Small intestine (tissue), 7 donors: ENCODE measurements at regions not wholly inside any gene's neighbourhood (a gene's known extent, or its start where the extent isn't known, plus 50 kb on each side); places are given as distances from the start of the nearest gene placed in this dataset.

Experiments used
- DNase-seq, 2 donors: peaks; one replicate each; pipeline versions ENCODE4 v3.0.0 to v3.0.0-alpha.2; 2013
- FAIRE-seq: peaks from 2 replicates; lab custom pipeline; 2012; peaks lifted over from hg19 to GRCh38; lab: Jason Lieb, UNC
- H3K27ac ChIP-seq, 3 donors: one replicate each; pipeline ENCODE4 v1.5.1; 2013; ENCODE audit warnings: low read length in 2 of 3, mild to moderate bottlenecking in 2 of 3, control low read depth in 1 of 3, inconsistent platforms in 1 of 3, low read depth in 1 of 3, moderate library complexity in 1 of 3
- H3K27me3 ChIP-seq, 3 donors: one replicate each; pipeline ENCODE4 v1.6.1; 2013; ENCODE audit warnings: low read length in 3 of 3, inconsistent platforms in 1 of 3; ENCODE audit not compliant: control insufficient read depth in 3 of 3, insufficient read depth in 3 of 3
- H3K36me3 ChIP-seq, 3 donors: one replicate each; pipeline ENCODE4 v1.6.1; 2013; ENCODE audit warnings: low read length in 3 of 3, inconsistent platforms in 1 of 3, low read depth in 1 of 3, mild to moderate bottlenecking in 1 of 3, moderate library complexity in 1 of 3; ENCODE audit not compliant: control insufficient read depth in 3 of 3, insufficient read depth in 2 of 3
- H3K4me1 ChIP-seq, 3 donors: one replicate each; pipeline ENCODE4 v1.6.1; 2013; ENCODE audit warnings: low read length in 2 of 3, inconsistent platforms in 1 of 3, low read depth in 1 of 3, mild to moderate bottlenecking in 1 of 3, moderate library complexity in 1 of 3; ENCODE audit not compliant: control insufficient read depth in 3 of 3, insufficient read depth in 2 of 3
- H3K4me3 ChIP-seq, 3 donors: one replicate each; pipeline ENCODE4 v1.5.1; 2013; ENCODE audit warnings: low read length in 3 of 3, control low read depth in 1 of 3, inconsistent platforms in 1 of 3, low read depth in 1 of 3, mild to moderate bottlenecking in 1 of 3, moderate library complexity in 1 of 3
- H3K9me3 ChIP-seq, 2 donors: one replicate each; pipeline ENCODE4 v1.6.1; 2013; ENCODE audit warnings: low read depth in 1 of 2, low read length in 1 of 2; ENCODE audit not compliant: control insufficient read depth in 2 of 2, insufficient read depth in 1 of 2
- WGBS, 3 donors: extraction: QIAGEN DNeasy Blood & Tissue Kit; methylation state at CpG; one replicate each; pipeline ENCODE4 v1.1.7; 2013; 5-methylcytosine and 5-hydroxymethylcytosine counted together
- donor health status: healthy with polysubstance abuse.
- donor health status: control.
- donor health status: control.
- donor health status: Bipolar disorder and iron deficiency.
- donor health status: healthy.

- H3K27me3 ChIP-seq, result no peaks in the 10 kb centered on the region
- H3K9me3 ChIP-seq, result no peaks in the 10 kb centered on the region
- no peak overlapping the region for H3K27ac ChIP-seq
- no peaks in the 10 kb centered on the region for H3K36me3 ChIP-seq
- H3K4me1 ChIP-seq, result no peaks in the 10 kb centered on the region
- DNase-seq (no peak), FAIRE-seq (no peak)
- WGBS, 3 donors, result 55 to 64% (median 58%) methylated on average over 4 of the region's 4 CpGs
- no peak overlapping the region for H3K4me3 ChIP-seq
These were observed 459.9 kb upstream of the CELF4 start for GRCh38 chr18:38025433-38026038.

DNA sequence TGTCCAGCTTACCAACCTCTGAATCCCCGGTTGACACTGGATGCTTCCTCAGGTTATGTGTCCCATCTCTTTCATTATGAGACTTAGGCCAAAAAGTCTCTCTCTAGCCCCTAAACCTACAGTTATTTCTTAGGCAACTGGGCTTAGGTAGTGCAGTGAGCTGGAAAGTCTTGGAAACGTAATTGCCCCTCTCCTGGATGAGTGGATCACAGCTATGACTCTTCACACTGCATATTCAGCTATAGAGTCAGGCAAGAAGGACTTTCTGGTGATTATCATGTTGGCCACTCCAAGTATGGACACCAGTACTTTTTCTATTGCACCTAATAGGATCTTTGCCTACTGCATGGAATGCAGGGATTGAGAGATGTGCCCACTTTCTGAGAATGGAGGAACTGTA is 458.3 kb upstream of the CELF4 start:
- no peaks in the 10 kb centered on the region for H3K4me1 ChIP-seq
- DNase-seq, result no peak
- no peak for FAIRE-seq
- 50 to 77% (median 54%) methylated on average over 2 of the region's 2 CpGs for WGBS, 3 donors
- H3K4me3 ChIP-seq, result no peak overlapping the region
- no peaks in the 10 kb centered on the region for H3K27me3 ChIP-seq
- H3K9me3 ChIP-seq, result no peaks in the 10 kb centered on the region
- no peaks in the 10 kb centered on the region for H3K36me3 ChIP-seq
- H3K27ac ChIP-seq, result no peak overlapping the region

DNA sequence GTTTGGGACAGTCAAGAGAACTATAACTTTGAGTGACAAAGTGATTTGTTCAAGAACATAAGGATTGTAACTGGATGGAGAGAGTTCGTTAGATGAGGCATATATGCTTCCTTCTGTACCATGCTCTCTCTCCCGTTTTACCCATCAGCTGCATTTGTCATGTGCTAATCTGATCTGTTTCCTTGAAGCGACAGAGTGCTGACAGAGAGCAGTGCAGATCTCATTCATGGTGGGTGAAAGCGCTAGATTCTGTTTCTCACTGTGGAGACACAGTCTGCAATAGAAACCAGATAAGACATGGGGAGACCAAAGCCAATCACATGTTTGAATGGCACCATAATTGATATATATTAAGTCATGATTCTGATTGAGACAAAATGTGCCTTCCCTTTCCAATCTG is 456.6 kb upstream of the CELF4 start:
- no peak for FAIRE-seq
- no peaks in the 10 kb centered on the region for H3K4me1 ChIP-seq
- no peak for DNase-seq
- H3K36me3 ChIP-seq, result no peaks in the 10 kb centered on the region
- H3K9me3 ChIP-seq, result no peaks in the 10 kb centered on the region
- WGBS, 3 donors, result 57 to 72% (median 67%) methylated on average over 4 of the region's 4 CpGs
- no peak overlapping the region for H3K27ac ChIP-seq
- H3K4me3 ChIP-seq, result no peak overlapping the region
- no peaks in the 10 kb centered on the region for H3K27me3 ChIP-seq

- no peaks in the 10 kb centered on the region for H3K9me3 ChIP-seq
- no peaks in the 10 kb centered on the region for H3K27me3 ChIP-seq
- H3K4me3 ChIP-seq, result no peak overlapping the region
- FAIRE-seq (no peak), DNase-seq (no peak)
- no peak overlapping the region for H3K27ac ChIP-seq
- WGBS, 3 donors, result 55 to 62% (median 59%) methylated on average over 2 of the region's 2 CpGs
- no peaks in the 10 kb centered on the region for H3K4me1 ChIP-seq
- H3K36me3 ChIP-seq, result no peaks in the 10 kb centered on the region
These were observed 453.7 kb upstream of the CELF4 start for GRCh38 chr18:38019292-38019691.

- H3K36me3 ChIP-seq, result no peaks in the 10 kb centered on the region
- FAIRE-seq, result no peak
- H3K4me3 ChIP-seq, result no peak overlapping the region
- no peak for DNase-seq
- WGBS, 3 donors, result 65 to 74% (median 68%) methylated on average over 4 of the region's 4 CpGs
- no peaks in the 10 kb centered on the region for H3K4me1 ChIP-seq
- no peak overlapping the region for H3K27ac ChIP-seq
- no peaks in the 10 kb centered on the region for H3K9me3 ChIP-seq
- no peaks in the 10 kb centered on the region for H3K27me3 ChIP-seq
These were observed 445.6 kb upstream of the CELF4 start for GRCh38 chr18:38010971-38011857.

GRCh38 chr18:38010037-38010436 is 444.4 kb upstream of the CELF4 start:
- FAIRE-seq, result no peak
- Histone ChIP-seq H3K27me3 (no peaks in the 10 kb centered on the region), H3K9me3 (no peaks in the 10 kb centered on the region), H3K27ac (no peak overlapping the region), H3K36me3 (no peaks in the 10 kb centered on the region), H3K4me1 (no peaks in the 10 kb centered on the region), H3K4me3 (no peak overlapping the region)
- 45 to 74% (median 58%) methylated on average over 2 of the region's 2 CpGs for WGBS, 3 donors
- no peak for DNase-seq

DNA sequence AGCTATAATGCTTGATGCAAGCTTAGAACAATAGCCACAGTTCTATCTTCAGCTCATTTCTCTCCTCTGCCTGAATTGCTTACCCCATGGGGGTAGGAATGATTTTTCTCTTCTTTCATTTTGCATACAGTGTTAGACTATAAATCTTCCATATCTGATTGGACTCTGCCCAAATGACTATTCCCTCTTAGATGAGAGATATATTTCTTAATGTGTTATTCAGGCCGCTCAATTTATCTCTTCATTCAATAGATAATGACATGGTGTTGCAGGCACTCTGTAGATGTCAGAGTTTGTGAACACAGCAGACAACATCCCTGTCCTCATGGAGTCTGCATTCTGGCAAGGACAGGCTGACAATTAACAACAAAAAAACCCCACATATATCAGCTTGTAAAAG is 443.7 kb upstream of the CELF4 start:
- Histone ChIP-seq H3K27ac (no peak overlapping the region), H3K9me3 (no peaks in the 10 kb centered on the region), H3K36me3 (no peaks in the 10 kb centered on the region), H3K4me1 (no peaks in the 10 kb centered on the region), H3K4me3 (no peak overlapping the region), H3K27me3 (no peaks in the 10 kb centered on the region)
- FAIRE-seq (no peak), DNase-seq (no peak)
- 14 to 52% (median 26%) methylated on average over 1 of the region's 1 CpG for WGBS, 3 donors

- Histone ChIP-seq H3K4me1 (no peaks in the 10 kb centered on the region), H3K27me3 (no peaks in the 10 kb centered on the region), H3K36me3 (no peaks in the 10 kb centered on the region), H3K27ac (no peak overlapping the region), H3K4me3 (no peak overlapping the region), H3K9me3 (no peaks in the 10 kb centered on the region)
- WGBS, 3 donors, result 60 to 72% (median 72%) methylated on average over 6 of the region's 6 CpGs
- DNase-seq, result no peak
- no peak for FAIRE-seq
These were observed 442.2 kb upstream of the CELF4 start for GRCh38 chr18:38007676-38008330.
